ENCODE measurements at regions not wholly inside any gene's neighbourhood (a gene's known extent, or its start where the extent isn't known, plus 50 kb on each side); places are given as distances from the start of the nearest gene placed in this dataset.

- H3K4me3 ChIP-seq (ENCODE audit: low read length in 2 of 2), result no peak overlapping the region
- H3K4me1 ChIP-seq (ENCODE audit: control insufficient read depth in 1 of 2, insufficient read depth in 2 of 2, low read length in 2 of 2), result no peaks in the 10 kb centered on the region
- H3K9me3 ChIP-seq (ENCODE audit: control insufficient read depth, low read length), result no peaks in the 10 kb centered on the region
- intact Hi-C loops (cut with DNase I), result no loop called here
- no peaks in the 10 kb centered on the region for H3K27me3 ChIP-seq (ENCODE audit: control insufficient read depth in 1 of 2, insufficient read depth in 2 of 2, low read length in 1 of 2)
- no peaks in the 10 kb centered on the region for H3K36me3 ChIP-seq (ENCODE audit: control insufficient read depth in 1 of 2, insufficient read depth in 2 of 2, low read length in 1 of 2)
- DNase-seq, result no peak
- ATAC-seq (ENCODE audit: low FRiP score), result no peak
- WGBS, 2 donors, result 61 to 65% methylated on average over 8 of the region's 8 CpGs
- H3K27ac ChIP-seq (ENCODE audit: low read depth in 1 of 2, low read length in 2 of 2), result no peak overlapping the region
These were observed 65.7 kb upstream of the BASP1 start for GRCh38 chr5:17151686-17152085.

GRCh38 chr5:17154211-17154996 is 63.0 kb upstream of the BASP1 start:
- no peaks in the 10 kb centered on the region for H3K27me3 ChIP-seq (ENCODE audit: control insufficient read depth in 1 of 2, insufficient read depth in 2 of 2, low read length in 1 of 2)
- ATAC-seq (ENCODE audit: low FRiP score), result no peak
- 70 to 75% methylated on average over 5 of the region's 5 CpGs for WGBS, 2 donors
- intact Hi-C loops (cut with DNase I), result no loop called here
- H3K4me1 ChIP-seq (ENCODE audit: control insufficient read depth in 1 of 2, insufficient read depth in 2 of 2, low read length in 2 of 2), result no peaks in the 10 kb centered on the region
- DNase-seq, result no peak
- H3K9me3 ChIP-seq (ENCODE audit: control insufficient read depth, low read length), result no peaks in the 10 kb centered on the region
- H3K36me3 ChIP-seq (ENCODE audit: control insufficient read depth in 1 of 2, insufficient read depth in 2 of 2, low read length in 1 of 2), result no peaks in the 10 kb centered on the region
- H3K4me3 ChIP-seq (ENCODE audit: low read length in 2 of 2), result no peak overlapping the region
- H3K27ac ChIP-seq (ENCODE audit: low read depth in 1 of 2, low read length in 2 of 2), result no peak overlapping the region

- no peak for ATAC-seq (ENCODE audit: low FRiP score)
- Histone ChIP-seq H3K27ac (ENCODE audit: low read depth in 1 of 2, low read length in 2 of 2) (no peak overlapping the region), H3K27me3 (ENCODE audit: control insufficient read depth in 1 of 2, insufficient read depth in 2 of 2, low read length in 1 of 2) (no peaks in the 10 kb centered on the region), H3K4me1 (ENCODE audit: control insufficient read depth in 1 of 2, insufficient read depth in 2 of 2, low read length in 2 of 2) (no peaks in the 10 kb centered on the region), H3K4me3 (ENCODE audit: low read length in 2 of 2) (no peak overlapping the region), H3K9me3 (ENCODE audit: control insufficient read depth, low read length) (no peaks in the 10 kb centered on the region), H3K36me3 (ENCODE audit: control insufficient read depth in 1 of 2, insufficient read depth in 2 of 2, low read length in 1 of 2) (no peaks in the 10 kb centered on the region)
- no peak for DNase-seq
- intact Hi-C loops (cut with DNase I), result no loop called here
- WGBS, 2 donors, result 86 to 89% methylated on average over 4 of the region's 4 CpGs
These were observed 61.0 kb upstream of the BASP1 start for GRCh38 chr5:17156463-17156862.

- Histone ChIP-seq H3K4me1 (ENCODE audit: control insufficient read depth in 1 of 2, insufficient read depth in 2 of 2, low read length in 2 of 2) (no peaks in the 10 kb centered on the region), H3K27ac (ENCODE audit: low read depth in 1 of 2, low read length in 2 of 2) (no peak overlapping the region), H3K9me3 (ENCODE audit: control insufficient read depth, low read length) (no peaks in the 10 kb centered on the region), H3K27me3 (ENCODE audit: control insufficient read depth in 1 of 2, insufficient read depth in 2 of 2, low read length in 1 of 2) (no peaks in the 10 kb centered on the region), H3K36me3 (ENCODE audit: control insufficient read depth in 1 of 2, insufficient read depth in 2 of 2, low read length in 1 of 2) (no peaks in the 10 kb centered on the region), H3K4me3 (ENCODE audit: low read length in 2 of 2) (no peak overlapping the region)
- intact Hi-C loops (cut with DNase I), result no loop called here
- 85 to 87% methylated on average over 5 of the region's 5 CpGs for WGBS, 2 donors
- DNase-seq (no peak), ATAC-seq (ENCODE audit: low FRiP score) (no peak)
These were observed 60.1 kb upstream of the BASP1 start for GRCh38 chr5:17157294-17157693.

- no peak overlapping the region for H3K4me3 ChIP-seq (ENCODE audit: low read length in 2 of 2)
- DNase-seq (no peak), ATAC-seq (ENCODE audit: low FRiP score) (no peak)
- WGBS, 2 donors, result 79 to 83% methylated on average over 7 of the region's 7 CpGs
- no peaks in the 10 kb centered on the region for H3K4me1 ChIP-seq (ENCODE audit: control insufficient read depth in 1 of 2, insufficient read depth in 2 of 2, low read length in 2 of 2)
- H3K36me3 ChIP-seq (ENCODE audit: control insufficient read depth in 1 of 2, insufficient read depth in 2 of 2, low read length in 1 of 2), result no peaks in the 10 kb centered on the region
- no peaks in the 10 kb centered on the region for H3K9me3 ChIP-seq (ENCODE audit: control insufficient read depth, low read length)
- no peaks in the 10 kb centered on the region for H3K27me3 ChIP-seq (ENCODE audit: control insufficient read depth in 1 of 2, insufficient read depth in 2 of 2, low read length in 1 of 2)
- H3K27ac ChIP-seq (ENCODE audit: low read depth in 1 of 2, low read length in 2 of 2), result no peak overlapping the region
- intact Hi-C loops (cut with DNase I), result no loop called here
These were observed 59.4 kb upstream of the BASP1 start for GRCh38 chr5:17157916-17158529.

GRCh38 chr5:17160756-17161040 is 56.7 kb upstream of the BASP1 start:
- 92 to 95% methylated on average over 2 of the region's 2 CpGs for WGBS, 2 donors
- no peak for ATAC-seq (ENCODE audit: low FRiP score)

GRCh38 chr5:17161662-17162061 is 55.8 kb upstream of the BASP1 start:
- H3K36me3 ChIP-seq (ENCODE audit: control insufficient read depth in 1 of 2, insufficient read depth in 2 of 2, low read length in 1 of 2), result no peaks in the 10 kb centered on the region
- no peak for ATAC-seq (ENCODE audit: low FRiP score)
- 91 to 94% methylated on average over 3 of the region's 3 CpGs for WGBS, 2 donors
- intact Hi-C loops (cut with DNase I), result no loop called here
- no peaks in the 10 kb centered on the region for H3K27me3 ChIP-seq (ENCODE audit: control insufficient read depth in 1 of 2, insufficient read depth in 2 of 2, low read length in 1 of 2)
- H3K27ac ChIP-seq (ENCODE audit: low read depth in 1 of 2, low read length in 2 of 2), result no peak overlapping the region
- no peak for DNase-seq
- H3K9me3 ChIP-seq (ENCODE audit: control insufficient read depth, low read length), result no peaks in the 10 kb centered on the region
- H3K4me3 ChIP-seq (ENCODE audit: low read length in 2 of 2), result no peak overlapping the region
- H3K4me1 ChIP-seq (ENCODE audit: control insufficient read depth in 1 of 2, insufficient read depth in 2 of 2, low read length in 2 of 2), result no peaks in the 10 kb centered on the region

More at GRCh38 chr5:17160756-17161040, 56.7 kb upstream of the BASP1 start:
- Histone ChIP-seq H3K36me3 (ENCODE audit: control insufficient read depth in 1 of 2, insufficient read depth in 2 of 2, low read length in 1 of 2) (no peaks in the 10 kb centered on the region), H3K27me3 (ENCODE audit: control insufficient read depth in 1 of 2, insufficient read depth in 2 of 2, low read length in 1 of 2) (no peaks in the 10 kb centered on the region), H3K27ac (ENCODE audit: low read depth in 1 of 2, low read length in 2 of 2) (no peak overlapping the region), H3K9me3 (ENCODE audit: control insufficient read depth, low read length) (no peaks in the 10 kb centered on the region), H3K4me3 (ENCODE audit: low read length in 2 of 2) (no peak overlapping the region), H3K4me1 (ENCODE audit: control insufficient read depth in 1 of 2, insufficient read depth in 2 of 2, low read length in 2 of 2) (no peaks in the 10 kb centered on the region)
- intact Hi-C loops (cut with DNase I), result no loop called here
- DNase-seq, result no peak

GRCh38 chr5:17163221-17163620 is 54.2 kb upstream of the BASP1 start:
- H3K4me3 ChIP-seq (ENCODE audit: low read length in 2 of 2), result no peak overlapping the region
- DNase-seq (no peak), ATAC-seq (ENCODE audit: low FRiP score) (no peak)
- intact Hi-C loops (cut with DNase I), result no loop called here
- no peaks in the 10 kb centered on the region for H3K27me3 ChIP-seq (ENCODE audit: control insufficient read depth in 1 of 2, insufficient read depth in 2 of 2, low read length in 1 of 2)
- H3K36me3 ChIP-seq (ENCODE audit: control insufficient read depth in 1 of 2, insufficient read depth in 2 of 2, low read length in 1 of 2), result no peaks in the 10 kb centered on the region
- H3K27ac ChIP-seq (ENCODE audit: low read depth in 1 of 2, low read length in 2 of 2), result no peak overlapping the region
- H3K9me3 ChIP-seq (ENCODE audit: control insufficient read depth, low read length), result no peaks in the 10 kb centered on the region
- H3K4me1 ChIP-seq (ENCODE audit: control insufficient read depth in 1 of 2, insufficient read depth in 2 of 2, low read length in 2 of 2), result no peaks in the 10 kb centered on the region

- DNase-seq (no peak), ATAC-seq (ENCODE audit: low FRiP score) (no peak)
- Histone ChIP-seq H3K4me3 (ENCODE audit: low read length in 2 of 2) (no peak overlapping the region), H3K4me1 (ENCODE audit: control insufficient read depth in 1 of 2, insufficient read depth in 2 of 2, low read length in 2 of 2) (no peaks in the 10 kb centered on the region), H3K36me3 (ENCODE audit: control insufficient read depth in 1 of 2, insufficient read depth in 2 of 2, low read length in 1 of 2) (no peaks in the 10 kb centered on the region), H3K9me3 (ENCODE audit: control insufficient read depth, low read length) (no peaks in the 10 kb centered on the region), H3K27me3 (ENCODE audit: control insufficient read depth in 1 of 2, insufficient read depth in 2 of 2, low read length in 1 of 2) (no peaks in the 10 kb centered on the region), H3K27ac (ENCODE audit: low read depth in 1 of 2, low read length in 2 of 2) (no peak overlapping the region)
- WGBS, 2 donors, result 77 to 80% methylated on average over 4 of the region's 4 CpGs
- intact Hi-C loops (cut with DNase I), result no loop called here
These were observed 50.1 kb upstream of the BASP1 start for GRCh38 chr5:17167171-17167891.

Measured in aorta (tissue), 5 donors.